Gastrocnemius medialis (tissue), 4 donors: ENCODE measurements at regions not wholly inside any gene's neighbourhood (a gene's known extent, or its start where the extent isn't known, plus 50 kb on each side); places are given as distances from the start of the nearest gene placed in this dataset.

Experiments used
- ATAC-seq, 2 donors: fragments of 150-250 bp; one replicate each; pipeline ENCODE4 v1.9.1; 2016
- DNase-seq, 2 donors: peaks; one replicate each; pipeline ENCODE4 v3.0.0-alpha.2; 2019
- H3K27ac ChIP-seq, 4 donors: fragments of 200-600 bp; sonication (generic); 1 replicate in 1 of 4; 2 replicates in 3 of 4; pipeline ENCODE4 v1.5.1; 2016 to 2018; ENCODE audit warnings: mild to moderate bottlenecking in 2 of 4, moderate library complexity in 1 of 4
- H3K27me3 ChIP-seq, 3 donors: fragments of 200-600 bp; sonication (generic) in 2 of 3; 1 replicate in 1 of 3; 2 replicates in 2 of 3; pipeline versions ENCODE4 v1.5.1 to v1.6.0; 2016 to 2019; ENCODE audit warnings: mild to moderate bottlenecking in 1 of 3, moderate library complexity in 1 of 3
- H3K36me3 ChIP-seq, 2 donors: fragments of 200-600 bp; sonication (generic) in 1 of 2; one replicate each; pipeline ENCODE4 v1.5.1; 2017 to 2018
- H3K4me1 ChIP-seq, 2 donors: fragments of 200-600 bp; sonication (generic) in 1 of 2; one replicate each; pipeline ENCODE4 v1.5.1; 2016 to 2017; ENCODE audit warnings: mild to moderate bottlenecking in 2 of 2
- H3K4me3 ChIP-seq, 4 donors: fragments of 200-600 bp; sonication (generic) in 3 of 4; 1 replicate in 1 of 4; 2 replicates in 3 of 4; pipeline ENCODE4 v1.5.1; 2016 to 2019; ENCODE audit warnings: mild to moderate bottlenecking in 2 of 4
- H3K9me3 ChIP-seq, 3 donors: fragments of 200-600 bp; sonication (generic) in 2 of 3; 1 replicate in 1 of 3; 2 replicates in 2 of 3; pipeline ENCODE4 v1.5.1; 2016 to 2019
- CTCF ChIP-seq, 5 experiments: fragments of 450-650 bp in 3 of 5; fragments of 200-600 bp in 2 of 5; sonication (generic) in 2 of 5; IDR thresholded peaks in 4 of 5; conservative IDR thresholded peaks in 1 of 5; 1 replicate in 4 of 5; 2 replicates in 1 of 5; pipeline ENCODE4 v1.5.1; 2016 to 2019; ENCODE audit warnings: antibody characterized with exemption in 5 of 5, mild to moderate bottlenecking in 3 of 5, moderate library complexity in 3 of 5
- POLR2A ChIP-seq, 2 donors: fragments of 450-650 bp; IDR thresholded peaks; one replicate each; pipeline ENCODE4 v1.6.1; 2017; ENCODE audit warnings: antibody characterized with exemption in 2 of 2, mild to moderate bottlenecking in 2 of 2, moderate library complexity in 2 of 2
- in situ Hi-C, 4 donors: fragments of 200-750 bp; cut with MboI; loops; one replicate each; pipeline versions ENCODE4 v1.15.0 to v1.8.0; 2017; ENCODE audit warnings: low sequenced_read_pairs in 4 of 4
- intact Hi-C: fragments of 100-400 bp; cut with DNase I; formaldehyde crosslinking; loops from one replicate; pipeline ENCODE4 v1.15.1; 2023; ENCODE audit warnings: low total_unique reads

- peaks cover 0 to 4% (median 0%) of the 10 kb centered on the region in 3 donors for H3K9me3 ChIP-seq
- DNase-seq, result no peak
- intact Hi-C loops, result no loop called here
Measured at GRCh38 chr5:3893527-3893926, 297.9 kb downstream of the IRX1 start.

GRCh38 chr5:3893975-3894374 is 298.3 kb downstream of the IRX1 start:
- no peak for ATAC-seq
- in situ Hi-C loops (no loop called here), intact Hi-C loops (no loop called here)
- H3K36me3 ChIP-seq, result no peaks in the 10 kb centered on the region
- TF ChIP-seq CTCF (IDR thresholded peaks at IDR 0.05 in 4 of 5, conservative IDR thresholded peaks at IDR 0.05 in 1 of 5) (no peak), POLR2A (IDR thresholded peaks at IDR 0.05) (no peak)
- H3K4me3 ChIP-seq, result no peak overlapping the region
- no peaks in the 10 kb centered on the region for H3K27me3 ChIP-seq
- DNase-seq, result no peak
- H3K9me3 ChIP-seq, result peaks cover 0 to 4% (median 0%) of the 10 kb centered on the region in 3 donors
- H3K27ac ChIP-seq, result no peak overlapping the region
- H3K4me1 ChIP-seq, result no peaks in the 10 kb centered on the region

More at GRCh38 chr5:3893527-3893926, 297.9 kb downstream of the IRX1 start:
- H3K4me1 ChIP-seq, result no peaks in the 10 kb centered on the region
- ATAC-seq, result no peak
- TF ChIP-seq CTCF (IDR thresholded peaks at IDR 0.05 in 4 of 5, conservative IDR thresholded peaks at IDR 0.05 in 1 of 5) (no peak), POLR2A (IDR thresholded peaks at IDR 0.05) (no peak)
- in situ Hi-C loops, result no loop called here
- no peak overlapping the region for H3K4me3 ChIP-seq
- H3K36me3 ChIP-seq, result no peaks in the 10 kb centered on the region
- no peak overlapping the region for H3K27ac ChIP-seq
- no peaks in the 10 kb centered on the region for H3K27me3 ChIP-seq

- ATAC-seq, result no peak
- Histone ChIP-seq H3K36me3 (no peaks in the 10 kb centered on the region), H3K27ac (no peak overlapping the region), H3K4me3 (no peak overlapping the region), H3K27me3 (no peaks in the 10 kb centered on the region), H3K4me1 (no peaks in the 10 kb centered on the region), H3K9me3 (peaks cover 0 to 4% (median 0%) of the 10 kb centered on the region in 3 donors)
- in situ Hi-C loops (no loop called here), intact Hi-C loops (no loop called here)
- TF ChIP-seq CTCF (IDR thresholded peaks at IDR 0.05 in 4 of 5, conservative IDR thresholded peaks at IDR 0.05 in 1 of 5), result no peak
- TF ChIP-seq POLR2A (IDR thresholded peaks at IDR 0.05), result no peak
- no peak for DNase-seq
Measured at GRCh38 chr5:3896098-3896497, 300.5 kb downstream of the IRX1 start.

GRCh38 chr5:3899093-3899492 is 303.5 kb downstream of the IRX1 start:
- ATAC-seq, result no peak
- Histone ChIP-seq H3K4me1 (no peaks in the 10 kb centered on the region), H3K27me3 (no peaks in the 10 kb centered on the region), H3K9me3 (peaks cover 0 to 4% (median 0%) of the 10 kb centered on the region in 3 donors), H3K4me3 (no peak overlapping the region), H3K27ac (no peak overlapping the region), H3K36me3 (no peaks in the 10 kb centered on the region)
- intact Hi-C loops, result no loop called here
- no peak for DNase-seq
- in situ Hi-C loops, result no loop called here
- TF ChIP-seq CTCF (IDR thresholded peaks at IDR 0.05 in 4 of 5, conservative IDR thresholded peaks at IDR 0.05 in 1 of 5) (no peak), POLR2A (IDR thresholded peaks at IDR 0.05) (no peak)

GRCh38 chr5:3904584-3904983 is 309.0 kb downstream of the IRX1 start:
- DNase-seq (no peak), ATAC-seq (no peak)
- H3K27ac ChIP-seq, result no peak overlapping the region
- TF ChIP-seq CTCF (IDR thresholded peaks at IDR 0.05 in 4 of 5, conservative IDR thresholded peaks at IDR 0.05 in 1 of 5), result no peak
- no peak for TF ChIP-seq POLR2A (IDR thresholded peaks at IDR 0.05)
- H3K36me3 ChIP-seq, result no peaks in the 10 kb centered on the region
- H3K4me1 ChIP-seq, result no peaks in the 10 kb centered on the region
- in situ Hi-C loops, result no loop called here
- H3K4me3 ChIP-seq, result no peak overlapping the region
- H3K9me3 ChIP-seq, result no peaks in the 10 kb centered on the region
- H3K27me3 ChIP-seq, result no peaks in the 10 kb centered on the region
- intact Hi-C loops, result no loop called here
